ENCODE measurements at regions not wholly inside any gene's neighbourhood (a gene's known extent, or its start where the extent isn't known, plus 50 kb on each side); places are given as distances from the start of the nearest gene placed in this dataset.
"Not testable (repeated sequence)": the region's sequence is repeated elsewhere in the genome, so short reads cannot be mapped to it uniquely, and the experiment has no call there.

GRCh38 chr6:8164281-8164680 is 61.9 kb upstream of the EEF1E1 start:
- H2AFZ ChIP-seq (ENCODE audit: insufficient read depth, low read depth, low read length, poor library complexity, severe bottlenecking); H3K4me1 Mint-ChIP-seq; H3K4me3 Mint-ChIP-seq; H3K27ac ChIP-seq (ENCODE audit: low read depth in 1 of 2, low read length in 2 of 2); H3K4me1 ChIP-seq (ENCODE audit: control insufficient read depth in 1 of 2, insufficient read depth in 2 of 2, low read length in 2 of 2); H3K27ac Mint-ChIP-seq; H3K27me3 ChIP-seq (ENCODE audit: control insufficient read depth in 2 of 2, insufficient read depth in 2 of 2, low read length in 2 of 2); H3K36me3 ChIP-seq (replicated peaks in 1 of 2; ENCODE audit: control insufficient read depth in 1 of 2, insufficient read depth in 2 of 2, low read length in 2 of 2); H3K36me3 Mint-ChIP-seq; H3K9ac ChIP-seq (ENCODE audit: insufficient read depth, low read length, poor library complexity, severe bottlenecking); H3K4me3 ChIP-seq (replicated peaks in 1 of 3; ENCODE audit: low read depth in 2 of 3, low read length in 3 of 3); DNase-seq; intact Hi-C loops (cut with micrococcal nuclease); H4K20me1 ChIP-seq (ENCODE audit: insufficient read depth, low read length); H3K4me2 ChIP-seq (replicated peaks; ENCODE audit: extremely low read depth, low read length, poor library complexity, severe bottlenecking); H3K27me3 Mint-ChIP-seq (ENCODE audit: low read depth in 3 of 3); H3K79me2 ChIP-seq (ENCODE audit: insufficient read depth, low read length): not testable (repeated sequence)
- WGBS (ENCODE audit: insufficient coverage): 100% methylated on average over 7 of the region's 29 CpGs
- H3K9me3 ChIP-seq (replicated peaks in 1 of 2; ENCODE audit: control insufficient read depth in 1 of 2, insufficient read depth in 1 of 2, low read length in 2 of 2): peaks cover 0 to 15% of the 10 kb centered on the region in 2 donors
- peaks cover 5 to 22% (median 14%) of the 10 kb centered on the region in 7 donors for H3K9me3 Mint-ChIP-seq

DNA sequence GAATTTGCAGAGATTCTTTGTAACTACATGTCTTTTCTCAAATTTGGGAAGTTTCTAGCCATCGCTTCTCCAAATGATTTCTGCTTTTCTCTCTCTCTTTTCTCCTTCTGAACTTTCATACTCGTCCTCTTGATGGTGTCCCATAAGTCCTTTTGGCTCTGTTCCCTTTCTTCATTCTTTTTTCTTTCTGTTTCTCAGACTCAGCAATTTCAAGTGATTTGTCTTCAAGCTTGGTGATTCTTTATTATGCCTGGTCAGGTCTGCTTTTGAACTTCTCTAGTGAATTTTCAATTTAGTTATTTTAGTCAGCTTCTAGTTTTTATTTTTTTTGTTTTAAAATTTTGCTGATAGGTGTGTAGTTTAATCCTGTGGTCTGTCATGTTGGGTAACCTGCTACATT is 57.6 kb upstream of the EEF1E1 start:
- H3K27me3 ChIP-seq (ENCODE audit: control insufficient read depth in 2 of 2, insufficient read depth in 2 of 2, low read length in 2 of 2): no peaks in the 10 kb centered on the region
- H3K4me3 Mint-ChIP-seq: no peak overlapping the region
- H2AFZ ChIP-seq (ENCODE audit: insufficient read depth, low read depth, low read length, poor library complexity, severe bottlenecking): no peak overlapping the region
- no peaks in the 10 kb centered on the region for H3K36me3 Mint-ChIP-seq
- no peaks in the 10 kb centered on the region for H3K4me1 ChIP-seq (ENCODE audit: control insufficient read depth in 1 of 2, insufficient read depth in 2 of 2, low read length in 2 of 2)
- H3K9me3 ChIP-seq (replicated peaks in 1 of 2; ENCODE audit: control insufficient read depth in 1 of 2, insufficient read depth in 1 of 2, low read length in 2 of 2): peaks cover 0 to 15% of the 10 kb centered on the region in 2 donors
- H3K4me2 ChIP-seq (replicated peaks; ENCODE audit: extremely low read depth, low read length, poor library complexity, severe bottlenecking): no peak overlapping the region
- no peak overlapping the region for H3K4me3 ChIP-seq (replicated peaks in 1 of 3; ENCODE audit: low read depth in 2 of 3, low read length in 3 of 3)
- no peaks in the 10 kb centered on the region for H3K36me3 ChIP-seq (replicated peaks in 1 of 2; ENCODE audit: control insufficient read depth in 1 of 2, insufficient read depth in 2 of 2, low read length in 2 of 2)
- H3K79me2 ChIP-seq (ENCODE audit: insufficient read depth, low read length): no peaks in the 10 kb centered on the region
- H4K20me1 ChIP-seq (ENCODE audit: insufficient read depth, low read length): no peaks in the 10 kb centered on the region
- no peak overlapping the region for H3K27ac Mint-ChIP-seq
- intact Hi-C loops (cut with micrococcal nuclease): no loop called here
- peaks cover 3% of the 10 kb centered on the region for H3K4me1 Mint-ChIP-seq
- TF ChIP-seq, protein P1, sequence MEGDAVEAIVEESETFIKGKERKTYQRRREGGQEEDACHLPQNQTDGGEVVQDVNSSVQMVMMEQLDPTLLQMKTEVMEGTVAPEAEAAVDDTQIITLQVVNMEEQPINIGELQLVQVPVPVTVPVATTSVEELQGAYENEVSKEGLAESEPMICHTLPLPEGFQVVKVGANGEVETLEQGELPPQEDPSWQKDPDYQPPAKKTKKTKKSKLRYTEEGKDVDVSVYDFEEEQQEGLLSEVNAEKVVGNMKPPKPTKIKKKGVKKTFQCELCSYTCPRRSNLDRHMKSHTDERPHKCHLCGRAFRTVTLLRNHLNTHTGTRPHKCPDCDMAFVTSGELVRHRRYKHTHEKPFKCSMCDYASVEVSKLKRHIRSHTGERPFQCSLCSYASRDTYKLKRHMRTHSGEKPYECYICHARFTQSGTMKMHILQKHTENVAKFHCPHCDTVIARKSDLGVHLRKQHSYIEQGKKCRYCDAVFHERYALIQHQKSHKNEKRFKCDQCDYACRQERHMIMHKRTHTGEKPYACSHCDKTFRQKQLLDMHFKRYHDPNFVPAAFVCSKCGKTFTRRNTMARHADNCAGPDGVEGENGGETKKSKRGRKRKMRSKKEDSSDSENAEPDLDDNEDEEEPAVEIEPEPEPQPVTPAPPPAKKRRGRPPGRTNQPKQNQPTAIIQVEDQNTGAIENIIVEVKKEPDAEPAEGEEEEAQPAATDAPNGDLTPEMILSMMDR (IDR thresholded peaks at IDR 0.05): no peak
- H3K27me3 Mint-ChIP-seq (ENCODE audit: low read depth in 3 of 3): peaks cover 0 to 6% (median 1%) of the 10 kb centered on the region in 3 donors
- H3K9me3 Mint-ChIP-seq: peaks cover 3 to 19% (median 11%) of the 10 kb centered on the region in 7 donors
- no peak for DNase-seq
- 60% methylated on average over 2 of the region's 2 CpGs for WGBS (ENCODE audit: insufficient coverage)
- H3K27ac ChIP-seq (ENCODE audit: low read depth in 1 of 2, low read length in 2 of 2): no peak overlapping the region
- H3K9ac ChIP-seq (ENCODE audit: insufficient read depth, low read length, poor library complexity, severe bottlenecking): no peak overlapping the region
